ENCODE measurements at regions not wholly inside any gene's neighbourhood (a gene's known extent, or its start where the extent isn't known, plus 50 kb on each side); places are given as distances from the start of the nearest gene placed in this dataset.

- TF ChIP-seq CTCF (IDR thresholded peaks at IDR 0.05), result no peak
- no peak for TF ChIP-seq POLR2A (IDR thresholded peaks at IDR 0.05)
These were observed 789.4 kb upstream of the TBX3 start for GRCh38 chr12:115473257-115473956.
